CD14-positive monocyte (primary cell): ENCODE measurements at regions not wholly inside any gene's neighbourhood (a gene's known extent, or its start where the extent isn't known, plus 50 kb on each side); places are given as distances from the start of the nearest gene placed in this dataset.

Experiments used
- DNase-seq, 3 donors: peaks; one replicate each; pipeline ENCODE4 v3.0.0-alpha.2; 2011 to 2022
- H2AFZ ChIP-seq: 2 replicates; pipeline ENCODE4 v1.6.0; 2012; ENCODE audit warnings: mild to moderate bottlenecking, low read depth, low read length, inconsistent platforms; ENCODE audit not compliant: insufficient read depth, poor library complexity, severe bottlenecking
- H3K27ac ChIP-seq, 2 donors: 1 replicate in 1 of 2; 2 replicates in 1 of 2; pipeline ENCODE4 v1.5.1; 2012 to 2013; ENCODE audit warnings: low read length in 2 of 2, control low read depth in 1 of 2, inconsistent platforms in 1 of 2, low read depth in 1 of 2, mild to moderate bottlenecking in 1 of 2
- H3K27me3 ChIP-seq, 2 donors: one replicate each; pipeline versions ENCODE4 v1.6.0 to v1.6.1; 2011 to 2013; ENCODE audit warnings: low read length in 2 of 2; ENCODE audit not compliant: control insufficient read depth in 2 of 2, insufficient read depth in 2 of 2
- H3K36me3 ChIP-seq, 2 donors: replicated peaks in 1 of 2; 1 replicate in 1 of 2; 2 replicates in 1 of 2; pipeline versions ENCODE4 v1.5.1 to v1.6.1; 2012 to 2013; ENCODE audit warnings: low read length in 2 of 2, control low read depth in 1 of 2, inconsistent platforms in 1 of 2, mild to moderate bottlenecking in 1 of 2; ENCODE audit not compliant: insufficient read depth in 2 of 2, control insufficient read depth in 1 of 2
- H3K4me1 ChIP-seq, 2 donors: 1 replicate in 1 of 2; 2 replicates in 1 of 2; pipeline versions ENCODE4 v1.5.1 to v1.6.1; 2012 to 2013; ENCODE audit warnings: low read length in 2 of 2, control low read depth in 1 of 2, inconsistent platforms in 1 of 2, mild to moderate bottlenecking in 1 of 2, moderate library complexity in 1 of 2; ENCODE audit not compliant: insufficient read depth in 2 of 2, control insufficient read depth in 1 of 2
- H3K4me2 ChIP-seq: replicated peaks from 2 replicates; pipeline ENCODE3; 2012; ENCODE audit warnings: low read length, moderate library complexity, mild to moderate bottlenecking; ENCODE audit not compliant: poor library complexity, severe bottlenecking; ENCODE audit errors: extremely low read depth
- H3K4me3 ChIP-seq, 3 experiments: fragments of 200-600 bp in 1 of 3; sonication (generic) in 1 of 3; replicated peaks in 1 of 3; 1 replicate in 2 of 3; 2 replicates in 1 of 3; pipeline ENCODE4 v1.5.1; 2011 to 2013; ENCODE audit warnings: low read length in 3 of 3, mild to moderate bottlenecking in 3 of 3, control low read depth in 2 of 3, low read depth in 2 of 3, inconsistent platforms in 1 of 3, moderate library complexity in 1 of 3
- H3K79me2 ChIP-seq: 2 replicates; pipeline ENCODE4 v1.6.0; 2012; ENCODE audit warnings: mild to moderate bottlenecking, control low read depth, inconsistent platforms, low read length, moderate library complexity; ENCODE audit not compliant: insufficient read depth
- H3K9ac ChIP-seq: 2 replicates; pipeline ENCODE4 v1.6.0; 2017; ENCODE audit warnings: low read length, mild to moderate bottlenecking; ENCODE audit not compliant: insufficient read depth, poor library complexity, severe bottlenecking
- H3K9me3 ChIP-seq, 2 donors: replicated peaks in 1 of 2; 1 replicate in 1 of 2; 2 replicates in 1 of 2; pipeline versions ENCODE4 v1.5.1 to v1.6.1; 2012 to 2013; ENCODE audit warnings: low read length in 2 of 2, control low read depth in 1 of 2; ENCODE audit not compliant: control insufficient read depth in 1 of 2, insufficient read depth in 1 of 2
- H4K20me1 ChIP-seq: 2 replicates; pipeline ENCODE4 v1.6.0; 2012; ENCODE audit warnings: mild to moderate bottlenecking, low read length, control low read depth, moderate library complexity; ENCODE audit not compliant: insufficient read depth
- H3K27ac Mint-ChIP-seq, 7 donors: one replicate each; pipeline ENCODE4 v1.8.0; 2020; ENCODE audit warnings: mild to moderate bottlenecking in 7 of 7, mixed read lengths in 7 of 7, moderate library complexity in 6 of 7, inconsistent platforms in 2 of 7
- H3K27me3 Mint-ChIP-seq, 3 donors: one replicate each; pipeline ENCODE4 v1.8.0; 2021 to 2022; ENCODE audit warnings: low read depth in 3 of 3, mild to moderate bottlenecking in 3 of 3, mixed read lengths in 3 of 3, moderate library complexity in 3 of 3, inconsistent platforms in 1 of 3
- H3K36me3 Mint-ChIP-seq, 2 donors: one replicate each; pipeline ENCODE4 v1.8.0; 2020; ENCODE audit warnings: mixed read lengths in 2 of 2, inconsistent platforms in 1 of 2, mild to moderate bottlenecking in 1 of 2
- H3K4me1 Mint-ChIP-seq: one replicate; pipeline ENCODE4 v1.8.0; 2020; ENCODE audit warnings: mild to moderate bottlenecking, mixed read lengths
- H3K4me3 Mint-ChIP-seq, 2 donors: one replicate each; pipeline ENCODE4 v1.8.0; 2020; ENCODE audit warnings: mild to moderate bottlenecking in 2 of 2, mixed read lengths in 2 of 2, moderate library complexity in 1 of 2
- H3K9me3 Mint-ChIP-seq, 7 donors: one replicate each; pipeline ENCODE4 v1.8.0; 2020 to 2022; ENCODE audit warnings: mixed read lengths in 7 of 7, mild to moderate bottlenecking in 6 of 7, moderate library complexity in 6 of 7, inconsistent platforms in 2 of 7
- CTCF ChIP-seq: fragments of 200-600 bp; IDR thresholded peaks from one replicate; pipeline ENCODE4 v1.8.0; 2022; ENCODE audit warnings: antibody characterized with exemption, mild to moderate bottlenecking
- WGBS: methylation state at CpG from one replicate; pipeline ENCODE4 v1.1.5; 2013; ENCODE audit warnings: missing lambda C conversion rate; ENCODE audit not compliant: insufficient coverage; 5-methylcytosine and 5-hydroxymethylcytosine counted together
- intact Hi-C, 2 donors: fragments of 100-400 bp; cut with micrococcal nuclease; formaldehyde crosslinking; loops; one replicate each; pipeline versions ENCODE4 v1.15.0 to v1.15.1; 2023

- Histone ChIP-seq H2AFZ (no peak overlapping the region), H3K27ac (no peak overlapping the region), H3K9ac (no peak overlapping the region), H3K79me2 (no peaks in the 10 kb centered on the region), H3K36me3 (no peaks in the 10 kb centered on the region), H4K20me1 (no peaks in the 10 kb centered on the region), H3K4me2 (no peak overlapping the region), H3K9me3 (no peaks in the 10 kb centered on the region), H3K4me3 (no peak overlapping the region), H3K27me3 (no peaks in the 10 kb centered on the region), H3K4me1 (no peaks in the 10 kb centered on the region)
- Mint-ChIP-seq H3K9me3 (peaks cover 0 to 4% (median 0%) of the 10 kb centered on the region in 7 donors), H3K27me3 (no peaks in the 10 kb centered on the region), H3K4me3 (no peak overlapping the region), H3K36me3 (no peaks in the 10 kb centered on the region), H3K4me1 (no peaks in the 10 kb centered on the region), H3K27ac (peak overlapping the region in 1 of 7 donors; percentile 54)
- intact Hi-C loops, result no loop called here
- WGBS, result 96% methylated on average over 3 of the region's 6 CpGs
- no peak for TF ChIP-seq CTCF
- DNase-seq, result no peak
These were observed 581.5 kb upstream of the B3GALT2 start for GRCh38 chr1:193767886-193768285.

- Histone ChIP-seq H3K4me2 (no peak overlapping the region), H3K79me2 (no peaks in the 10 kb centered on the region), H3K9me3 (no peaks in the 10 kb centered on the region), H4K20me1 (no peaks in the 10 kb centered on the region), H3K4me1 (no peaks in the 10 kb centered on the region), H3K4me3 (no peak overlapping the region), H3K36me3 (no peaks in the 10 kb centered on the region), H3K9ac (no peak overlapping the region), H2AFZ (no peak overlapping the region), H3K27me3 (no peaks in the 10 kb centered on the region), H3K27ac (no peak overlapping the region)
- H3K27ac Mint-ChIP-seq, result peak overlapping the region in 1 of 7 donors; percentile 64
- H3K4me1 Mint-ChIP-seq, result no peaks in the 10 kb centered on the region
- H3K36me3 Mint-ChIP-seq, result no peaks in the 10 kb centered on the region
- H3K9me3 Mint-ChIP-seq, result peaks cover 0 to 4% (median 0%) of the 10 kb centered on the region in 7 donors
- 88% methylated on average over 4 of the region's 5 CpGs for WGBS
- no peaks in the 10 kb centered on the region for H3K27me3 Mint-ChIP-seq
- no peak for TF ChIP-seq CTCF
- no peak for DNase-seq
- intact Hi-C loops, result no loop called here
- no peak overlapping the region for H3K4me3 Mint-ChIP-seq
These were observed 579.9 kb upstream of the B3GALT2 start for GRCh38 chr1:193766329-193766728.
